RKO (cell line): ENCODE measurements at regions not wholly inside any gene's neighbourhood (a gene's known extent, or its start where the extent isn't known, plus 50 kb on each side); places are given as distances from the start of the nearest gene placed in this dataset.
A peak's percentile ranks its signal among the peaks of the same experiment; 100 is the strongest.
"Not testable (repeated sequence)": the region's sequence is repeated elsewhere in the genome, so short reads cannot be mapped to it uniquely, and the experiment has no call there.

Experiments used
- DNase-seq: peaks from one replicate; pipeline ENCODE4 v3.0.0-alpha.2; 2016; ENCODE audit warnings: low spot score

DNA sequence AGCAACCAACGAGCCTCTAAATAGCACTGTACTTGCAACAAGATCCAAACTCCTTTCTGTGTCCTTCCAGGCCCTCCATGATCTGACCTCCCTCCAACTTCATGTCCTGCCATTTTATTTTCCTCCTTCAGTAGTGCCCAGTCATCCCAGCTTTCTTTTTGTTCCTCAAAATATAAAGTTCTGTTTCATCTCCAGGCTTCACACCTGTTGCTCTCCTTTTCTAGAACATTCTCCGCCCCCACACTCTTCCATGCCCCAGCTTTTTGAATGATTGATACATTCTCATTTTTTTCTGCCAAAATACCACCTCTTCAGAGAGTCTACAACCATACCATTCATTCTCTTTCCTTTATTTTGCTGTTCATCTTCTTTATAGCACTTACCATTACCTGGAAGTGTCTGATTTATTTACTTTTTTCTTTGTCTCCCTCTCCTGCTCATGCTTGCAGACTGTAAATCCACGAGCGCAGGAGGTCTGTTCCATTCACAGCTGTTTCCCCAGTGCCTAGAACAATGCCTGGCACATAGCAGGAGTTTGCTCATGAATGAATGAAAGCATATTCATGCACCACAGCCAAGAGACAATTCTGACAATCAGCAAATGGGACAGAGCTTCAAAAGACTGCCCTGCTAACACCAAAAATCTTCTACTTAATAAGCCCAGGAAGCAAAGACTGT is 296.4 kb downstream of the RPAP3 start:
- no peak for DNase-seq

DNA sequence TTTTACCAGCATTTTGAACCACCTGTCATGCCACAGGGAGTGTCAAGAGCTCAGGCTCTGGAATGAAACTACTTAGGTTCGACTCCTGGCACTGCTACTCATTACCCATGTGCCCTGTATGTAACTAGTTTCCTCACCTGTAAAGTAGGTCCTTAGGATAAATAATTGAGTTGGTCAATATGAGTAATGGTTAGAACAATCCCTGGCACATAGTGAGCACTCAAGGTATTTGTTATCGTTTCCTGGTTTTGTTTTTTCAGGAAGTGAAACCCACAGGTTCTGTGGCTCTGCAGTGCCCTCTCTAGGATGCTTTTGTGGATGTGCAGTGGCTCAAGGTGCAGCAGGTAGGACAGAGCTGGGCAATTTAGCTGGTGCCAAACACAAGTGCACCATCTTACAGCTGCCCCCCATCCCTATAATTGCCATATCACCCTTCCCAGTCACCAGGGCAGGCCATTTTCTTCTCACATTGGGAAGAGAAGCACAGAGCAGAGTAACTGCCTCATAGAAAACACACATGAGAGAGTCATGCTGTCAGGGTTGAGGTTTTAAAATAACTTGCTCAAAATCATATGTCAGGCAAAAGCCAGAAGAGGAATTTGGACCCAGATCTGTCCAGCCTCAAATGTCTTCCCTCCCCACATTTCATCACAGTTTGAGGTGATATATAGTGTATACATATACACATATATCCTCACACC is 297.5 kb downstream of the RPAP3 start:
- no peak for DNase-seq

DNA sequence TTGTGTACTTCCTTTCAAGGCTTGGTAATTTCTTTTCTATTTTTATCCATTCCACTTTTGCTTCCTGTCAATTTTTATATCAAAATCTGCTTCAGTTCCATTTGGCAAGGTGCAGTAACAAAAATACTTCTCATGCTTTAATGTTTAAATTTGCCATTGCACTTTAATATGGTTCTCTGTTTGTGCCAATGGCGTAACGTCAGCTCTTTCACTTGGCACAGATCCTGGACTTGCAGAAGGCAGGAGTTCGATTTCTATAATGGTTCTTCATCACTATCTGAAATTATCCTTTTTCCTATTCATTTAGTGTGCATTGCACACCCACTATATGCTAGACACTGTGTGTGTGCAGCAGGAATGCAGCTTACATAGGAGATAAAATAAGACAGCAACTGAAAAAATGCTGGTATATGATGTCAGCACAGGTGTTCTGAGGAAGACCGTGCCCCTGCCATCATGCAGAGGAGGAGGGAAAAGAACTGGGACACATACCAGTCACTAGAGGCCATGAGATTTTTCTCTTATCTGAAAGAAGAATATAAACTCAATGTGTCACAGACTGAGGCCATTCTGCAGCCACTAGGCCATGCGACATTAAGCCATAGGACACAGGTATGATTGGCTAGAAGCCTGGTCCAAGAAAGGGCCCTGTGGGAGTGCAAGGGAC is 298.2 kb downstream of the RPAP3 start:
- no peak for DNase-seq

DNA sequence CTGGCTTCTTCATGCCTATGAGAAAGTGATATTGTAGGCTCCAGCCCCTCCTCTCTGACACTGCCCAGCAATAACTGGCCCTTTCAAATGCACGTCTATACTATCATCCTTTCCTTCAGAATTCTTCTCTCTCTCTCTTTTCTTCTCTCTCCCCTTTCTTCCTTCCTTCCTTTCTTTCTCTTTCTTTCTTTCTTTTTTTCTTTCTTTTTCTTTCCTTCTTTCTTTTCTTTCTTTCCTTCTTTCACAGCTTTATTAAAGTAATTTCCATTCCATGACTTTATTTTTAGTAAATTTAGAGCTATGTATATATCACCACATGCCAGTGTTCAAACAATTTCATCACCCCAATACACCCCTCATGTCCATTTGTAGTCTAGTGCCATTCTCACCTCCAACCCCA is 302.1 kb downstream of the RPAP3 start:
- DNase-seq = no peak

DNA sequence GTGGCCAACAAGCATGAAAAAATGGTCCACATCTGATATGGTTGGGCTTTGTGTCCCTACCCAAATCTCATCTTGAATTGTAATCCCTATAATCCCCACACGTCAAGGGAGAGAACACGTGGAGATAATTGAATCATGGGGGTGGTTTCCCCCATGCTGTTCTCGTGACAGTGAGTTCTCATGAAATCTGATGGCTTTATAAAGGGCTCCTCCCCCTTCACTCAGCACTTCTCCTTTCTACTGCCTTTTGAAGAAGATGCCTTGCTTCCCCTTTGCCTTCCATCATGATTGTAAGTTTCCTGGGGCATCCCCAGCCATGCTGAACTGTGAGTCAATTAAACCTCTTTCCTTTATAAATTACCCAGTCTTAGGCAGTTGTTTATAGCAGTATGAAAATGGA is 304.6 kb downstream of the RPAP3 start:
- not testable (repeated sequence) for DNase-seq

DNA sequence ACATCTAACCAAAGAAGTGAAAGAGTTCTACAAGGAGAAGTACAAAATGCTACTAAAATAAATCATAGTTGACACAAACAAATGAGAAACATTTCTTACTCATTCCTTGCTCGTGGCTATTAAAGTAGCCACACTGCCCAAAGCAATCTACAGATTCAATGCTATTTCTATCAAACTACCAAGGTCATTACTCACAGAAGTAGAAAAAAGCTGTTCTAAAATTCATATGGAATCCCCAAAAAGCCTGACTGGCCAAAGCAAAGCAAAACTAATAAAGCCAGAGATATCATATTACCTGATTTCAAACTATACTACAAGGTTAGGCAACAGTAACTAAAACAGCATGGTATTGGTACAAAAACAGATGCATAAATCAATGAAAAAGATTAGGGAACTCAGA is 305.6 kb downstream of the RPAP3 start:
- DNase-seq = no peak

DNA sequence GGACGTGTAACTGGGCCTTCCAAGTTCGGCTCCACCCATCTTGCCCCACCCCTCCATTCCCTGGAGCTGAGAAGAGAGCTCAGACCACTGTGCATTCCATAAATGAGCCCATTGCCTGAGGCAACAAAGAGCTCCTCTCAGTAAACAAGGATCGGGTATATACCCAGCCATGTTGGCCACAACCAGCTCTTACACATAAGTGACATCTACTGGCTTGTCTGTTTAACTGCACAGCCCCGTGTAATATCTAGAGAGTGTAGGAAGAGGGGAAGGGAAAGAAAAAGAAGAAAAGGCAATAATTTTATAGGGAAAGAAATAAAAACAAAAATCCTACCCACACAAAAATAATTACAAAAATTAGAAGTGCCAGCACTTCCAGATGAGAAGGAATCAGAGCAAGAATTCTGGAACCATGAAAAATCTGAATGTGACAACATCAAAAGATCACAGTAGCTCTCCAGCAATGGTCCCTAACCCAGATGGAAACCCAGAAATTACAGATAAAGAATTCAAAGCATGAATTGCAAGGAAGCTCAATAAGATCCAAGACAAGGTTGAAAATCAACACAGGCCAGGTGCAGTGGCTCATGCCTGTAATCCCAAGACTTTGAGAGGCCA is 308.1 kb downstream of the RPAP3 start:
- DNase-seq = peak; percentile 47

DNA sequence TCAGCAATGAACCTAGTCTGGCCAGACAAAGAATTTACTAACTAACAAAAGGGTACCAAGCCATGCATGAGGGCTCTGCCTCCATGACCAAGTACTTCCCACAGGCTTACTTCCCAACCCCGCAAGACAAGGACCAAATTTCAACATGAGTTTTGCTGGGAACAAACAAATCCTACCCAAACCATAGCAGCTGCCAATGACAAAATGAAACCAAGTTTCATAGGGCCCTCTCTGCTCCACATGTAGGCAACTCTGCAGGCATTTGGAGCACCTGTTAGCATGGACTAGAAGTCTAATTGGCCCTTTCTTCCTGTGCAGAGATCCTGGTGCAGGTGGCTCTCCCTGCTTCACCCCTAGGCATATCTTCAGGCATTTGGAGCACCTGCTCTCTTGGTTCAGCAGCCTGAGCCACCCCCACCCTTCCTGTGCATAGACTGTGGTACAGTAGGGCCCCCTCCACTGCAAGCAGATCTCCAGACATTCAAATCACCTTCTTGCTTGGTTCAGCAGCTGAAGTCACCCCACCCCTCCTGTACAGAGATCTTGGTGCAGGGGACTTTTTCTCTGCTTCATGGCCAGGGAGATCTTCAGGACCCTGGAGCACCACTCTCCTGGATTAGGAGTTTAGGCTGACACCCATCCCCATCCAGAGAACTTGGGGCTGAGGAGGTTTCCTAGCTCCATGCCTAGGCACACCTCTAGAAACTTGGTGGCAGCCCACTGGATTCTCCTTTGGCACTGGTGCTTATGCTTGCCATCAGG is 308.7 kb downstream of the RPAP3 start:
- DNase-seq = no peak

DNA sequence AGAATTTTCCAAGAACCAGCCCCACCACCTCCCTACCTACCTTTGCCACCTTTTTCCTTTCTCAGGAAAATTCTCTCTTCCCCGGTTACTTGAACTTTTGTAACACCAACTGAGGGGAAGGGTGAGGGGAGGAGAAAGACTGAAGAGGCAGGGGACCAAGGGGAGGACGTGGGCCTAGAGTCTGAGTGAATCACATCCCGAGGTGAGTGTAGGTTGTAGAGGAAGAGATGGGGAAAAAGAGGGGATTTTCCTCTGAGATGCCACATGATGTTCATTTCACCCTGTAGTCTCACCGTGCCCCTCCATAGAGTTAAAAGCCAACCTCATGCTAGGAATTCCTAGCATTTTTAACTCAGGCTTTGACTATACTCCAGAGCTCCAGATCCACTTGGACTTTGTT is 311.8 kb downstream of the RPAP3 start:
- DNase-seq = no peak

DNA sequence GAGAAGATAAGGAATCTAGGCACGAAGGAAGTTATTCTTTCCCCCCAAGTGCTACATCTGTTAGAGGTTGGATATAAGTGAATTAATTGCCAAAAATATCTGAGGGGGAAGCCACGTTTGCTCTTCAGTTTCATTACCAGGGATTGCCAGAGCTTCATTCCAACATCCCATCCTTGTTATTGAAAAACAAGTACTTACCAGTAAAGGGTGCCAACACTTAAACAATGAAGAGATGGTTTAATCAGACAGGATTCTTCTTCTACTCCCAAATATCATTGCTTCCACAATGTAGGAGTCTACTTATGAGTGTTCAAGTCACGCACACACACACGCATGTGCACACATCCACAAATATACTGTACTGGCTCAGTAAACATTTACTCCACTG is 312.4 kb downstream of the RPAP3 start:
- DNase-seq = no peak

DNA sequence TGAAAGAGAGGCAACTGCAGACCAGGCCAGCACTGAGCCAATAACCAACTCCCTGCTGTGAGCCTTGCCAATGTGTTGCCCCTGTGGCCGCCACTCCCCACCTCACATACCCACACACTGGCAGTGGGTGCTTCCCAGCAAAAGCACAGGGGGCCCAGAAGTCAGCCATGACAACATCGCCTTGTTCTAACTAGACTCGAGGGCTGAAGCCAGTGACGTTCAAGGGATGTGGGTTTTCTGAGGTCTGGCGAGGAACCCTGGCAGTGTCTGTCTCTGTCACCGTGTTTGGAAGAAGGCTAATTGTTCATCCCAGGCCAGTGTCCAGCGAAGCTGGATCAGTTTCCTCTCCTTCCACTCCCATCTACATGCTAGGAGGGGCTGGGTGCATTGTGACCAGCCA is 311.8 kb upstream of the AMIGO2 start:
- no peak for DNase-seq

DNA sequence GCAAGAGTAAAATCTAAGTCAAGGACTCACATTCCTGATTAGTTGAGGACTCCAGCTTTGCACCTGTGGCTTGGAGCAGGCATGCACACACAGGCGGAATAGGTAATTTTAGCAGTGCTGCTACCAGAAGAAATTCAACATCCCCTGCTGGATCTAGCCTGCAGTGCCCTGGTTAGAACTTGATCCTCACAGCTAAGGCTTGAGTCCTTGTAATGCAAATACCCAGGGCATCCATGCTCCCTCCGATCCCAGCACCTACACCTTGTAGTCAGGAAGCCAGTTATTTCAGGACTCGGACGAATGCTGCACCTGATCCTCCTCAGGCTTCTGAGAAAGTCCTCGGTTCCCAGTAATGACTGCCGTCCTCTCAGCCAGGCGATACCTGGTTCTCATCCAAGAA is 309.0 kb upstream of the AMIGO2 start:
- no peak for DNase-seq

DNA sequence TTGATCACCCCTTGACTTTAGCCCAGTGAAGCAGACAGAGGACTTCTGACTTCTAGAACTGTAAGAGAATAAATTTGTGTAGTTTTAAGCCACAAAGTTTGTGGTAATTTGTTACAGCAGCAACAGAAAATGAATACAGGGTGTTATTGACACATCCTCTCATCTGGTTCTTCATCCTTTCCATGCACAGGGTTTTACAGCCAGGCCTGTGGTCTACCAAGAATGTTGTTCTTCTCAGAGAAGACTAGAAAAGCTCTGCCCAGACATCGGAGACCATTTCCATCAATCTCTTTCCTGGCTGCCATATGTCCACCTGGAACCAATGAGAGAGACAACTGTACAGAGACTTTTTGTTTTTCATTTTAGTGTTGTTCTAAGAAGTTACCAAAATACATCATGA is 308.2 kb upstream of the AMIGO2 start:
- DNase-seq = no peak

DNA sequence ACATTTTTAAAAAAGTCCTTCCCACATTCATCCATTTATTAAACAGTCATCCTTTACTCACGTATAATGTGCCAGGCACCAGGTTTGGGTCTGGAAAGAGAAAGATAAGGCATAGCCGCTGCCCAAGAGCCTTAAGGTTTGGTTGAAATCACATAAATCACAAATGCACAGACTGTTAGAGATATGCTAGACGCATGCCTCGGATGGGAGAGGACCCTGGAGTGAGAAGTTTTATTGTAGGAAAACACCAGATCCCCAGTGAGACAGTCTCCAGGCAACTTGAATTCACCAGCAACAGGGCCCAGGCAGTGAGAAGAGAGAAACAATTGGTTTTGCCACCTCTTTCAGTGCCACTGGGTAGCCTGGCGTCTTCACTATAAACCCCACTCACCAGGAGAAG is 305.9 kb upstream of the AMIGO2 start:
- DNase-seq = no peak

DNA sequence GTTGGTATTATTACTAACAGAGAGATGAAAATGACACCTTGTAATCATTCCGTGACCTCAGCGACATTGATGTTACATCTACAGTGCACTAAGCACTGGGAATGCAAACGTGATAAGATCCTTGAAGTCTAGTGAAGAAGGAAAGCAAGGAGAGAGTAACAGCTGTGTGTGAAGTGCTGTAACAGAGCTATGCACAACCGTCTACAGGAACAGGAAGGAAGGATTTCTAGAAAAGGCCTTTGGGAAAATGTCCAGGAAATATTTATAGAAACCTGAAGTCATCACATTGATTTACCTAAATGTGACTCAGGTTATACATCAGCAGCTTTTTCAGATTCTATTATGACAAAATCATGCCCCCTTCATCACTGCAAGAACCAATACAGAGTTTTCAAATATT is 304.2 kb upstream of the AMIGO2 start:
- no peak for DNase-seq

DNA sequence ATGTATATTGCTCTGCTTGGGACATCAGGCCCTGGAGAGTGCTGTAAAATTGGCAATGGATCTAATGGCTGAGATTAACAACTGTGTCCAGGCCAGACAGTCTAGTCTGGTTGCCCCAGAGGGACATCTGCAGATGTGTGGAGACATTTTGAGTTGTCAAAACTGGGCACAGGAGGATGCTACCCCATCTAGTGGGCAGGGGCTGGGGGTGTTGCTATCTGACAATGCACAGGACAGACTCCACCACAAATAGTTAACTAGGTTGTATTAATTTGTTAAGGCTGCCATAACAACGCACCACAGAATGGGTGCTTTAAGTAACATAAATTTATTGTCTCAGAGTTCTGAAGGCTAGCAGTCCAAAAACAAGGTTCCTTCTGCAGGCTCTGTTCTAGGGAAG is 302.5 kb upstream of the AMIGO2 start:
- no peak for DNase-seq

DNA sequence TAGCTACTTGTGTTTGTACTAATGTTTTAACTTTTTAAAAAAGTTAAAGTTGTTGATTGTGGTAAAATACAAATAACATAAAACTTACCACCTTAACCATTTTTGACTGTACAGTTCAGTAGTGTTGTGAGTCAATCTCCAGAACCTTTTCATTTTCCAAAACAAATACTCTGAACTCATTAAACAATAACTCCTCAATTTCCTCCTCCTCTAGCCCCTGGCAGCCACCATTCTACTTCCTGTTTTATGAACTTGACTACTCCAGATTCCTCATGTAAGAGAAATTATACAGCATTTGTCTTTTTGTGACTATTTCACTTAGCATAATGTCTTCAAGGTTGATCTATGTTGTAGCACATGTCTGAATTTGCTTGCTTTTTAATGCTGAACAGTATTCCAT is 299.1 kb upstream of the AMIGO2 start:
- DNase-seq = no peak

DNA sequence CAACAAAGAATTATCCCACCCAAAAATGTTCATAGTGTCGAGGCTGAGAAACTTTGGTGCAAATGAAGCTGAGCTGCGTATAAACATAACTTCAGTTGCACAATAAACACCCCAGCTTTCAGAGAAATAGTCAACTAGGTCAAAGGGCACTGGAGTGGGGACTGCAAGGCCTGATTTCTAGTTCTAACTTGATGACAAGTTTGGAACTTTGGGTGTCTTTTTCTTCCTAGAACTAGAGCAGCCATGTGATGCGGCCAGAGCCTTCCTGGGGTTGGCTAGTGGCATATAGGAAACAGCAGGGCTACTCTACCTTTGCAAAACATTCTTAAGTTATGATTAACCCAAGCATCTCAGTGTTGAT is 298.4 kb upstream of the AMIGO2 start:
- no peak for DNase-seq

DNA sequence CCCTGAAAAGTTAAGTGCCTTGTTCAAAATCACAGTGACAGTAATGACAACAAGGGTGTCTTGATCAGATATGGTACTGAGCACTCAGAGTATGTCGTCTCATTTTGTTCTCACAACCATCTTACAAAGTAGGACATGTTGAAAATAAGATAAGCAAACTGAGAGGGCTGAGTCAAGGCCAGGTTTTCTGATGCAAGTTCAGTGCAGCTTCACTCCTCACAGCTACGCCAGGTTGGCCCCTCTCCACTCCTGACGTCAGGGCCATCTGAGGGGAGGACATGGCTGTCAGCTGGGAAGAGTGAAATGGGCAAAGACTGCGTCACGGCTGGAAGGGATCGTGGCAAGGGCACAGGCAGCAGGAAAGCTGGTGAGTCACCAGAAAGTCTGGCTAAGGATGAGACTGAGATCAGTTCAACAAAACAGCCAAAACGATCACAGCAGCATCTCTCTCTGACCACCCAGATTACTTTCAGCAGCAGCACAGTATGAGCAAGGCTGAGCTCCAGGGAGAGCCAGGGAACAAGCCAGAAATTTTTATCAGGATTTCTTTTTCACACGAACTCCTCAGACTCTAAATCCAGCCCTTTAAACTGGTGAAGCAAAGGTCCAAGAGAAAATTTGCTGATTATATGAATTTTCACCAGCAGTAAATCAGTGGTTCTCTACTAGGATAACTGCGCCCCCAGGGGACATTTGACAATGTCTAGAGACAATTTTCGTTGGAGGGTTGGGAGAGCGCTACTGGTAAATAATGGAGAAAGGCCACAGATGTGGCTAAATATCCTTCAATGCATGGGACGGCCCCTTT is 297.9 kb upstream of the AMIGO2 start:
- peak; percentile 59 for DNase-seq

DNA sequence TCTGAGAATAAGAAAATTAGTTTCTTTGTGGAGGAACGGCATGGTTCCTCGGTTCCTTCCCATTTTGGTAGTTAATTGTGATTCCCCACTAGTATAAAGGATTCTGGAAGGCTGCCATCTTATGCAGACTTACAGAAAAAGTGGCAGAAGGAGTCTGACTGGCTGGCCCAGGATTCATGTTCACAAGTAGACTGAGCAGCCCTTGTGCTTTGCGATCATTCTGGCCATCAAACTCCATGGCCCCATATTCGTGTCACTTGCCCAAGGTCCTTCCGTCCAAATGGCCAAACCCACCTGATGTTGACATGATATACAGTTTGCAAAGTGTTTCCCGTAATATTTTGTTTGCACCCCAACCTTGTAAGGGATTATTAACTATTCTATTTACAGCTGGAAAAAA is 297.2 kb upstream of the AMIGO2 start:
- DNase-seq = no peak

DNA sequence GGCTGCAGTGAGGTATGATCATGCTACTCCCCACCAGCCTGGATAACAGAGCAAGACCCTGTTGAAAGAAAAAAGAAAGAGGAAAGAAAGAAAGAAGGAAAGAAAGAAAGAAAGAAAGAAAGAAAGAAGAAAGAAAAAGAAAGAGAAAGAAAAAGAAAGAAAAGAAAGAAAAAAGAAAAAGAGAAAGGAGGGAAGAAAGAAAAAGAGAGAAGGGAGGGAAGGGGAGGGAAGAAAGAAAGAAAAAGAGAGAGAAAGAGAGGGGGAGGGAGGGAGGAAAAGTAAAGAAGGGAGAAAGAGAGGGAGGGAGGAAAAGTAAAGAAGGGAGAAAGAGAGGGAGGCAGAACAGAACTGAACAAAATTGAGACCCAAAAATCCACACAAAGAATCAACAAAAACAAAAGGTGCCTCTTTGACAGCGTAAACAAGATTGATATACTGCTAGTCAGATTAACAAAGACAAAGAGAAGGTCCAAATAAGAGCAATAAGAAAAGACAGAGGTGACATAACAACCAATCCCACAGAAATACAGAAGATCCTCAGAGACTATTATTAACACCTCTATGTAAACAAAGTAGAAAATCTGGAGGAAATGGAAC is 293.9 kb upstream of the AMIGO2 start:
- no peak for DNase-seq
